ENCODE measurements at regions not wholly inside any gene's neighbourhood (a gene's known extent, or its start where the extent isn't known, plus 50 kb on each side); places are given as distances from the start of the nearest gene placed in this dataset.

DNA sequence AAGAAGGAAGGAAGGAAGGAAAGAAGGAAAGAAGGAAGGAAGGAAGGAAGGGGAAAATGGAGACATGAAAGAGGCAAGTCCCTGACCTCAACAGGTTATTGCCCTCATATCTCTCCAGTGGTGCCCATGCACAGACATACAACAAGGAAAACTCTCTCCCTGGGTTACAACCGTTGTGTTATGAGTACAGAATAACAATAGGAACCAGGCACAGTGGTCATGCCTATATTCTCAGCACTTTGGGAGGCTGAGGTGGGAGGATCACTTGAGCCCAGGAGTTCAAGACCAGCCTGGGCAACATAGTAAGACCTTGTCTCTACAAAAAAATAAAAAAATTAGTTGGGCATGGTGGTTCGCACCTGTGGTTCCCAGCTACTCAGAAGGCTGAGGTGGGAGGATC is 139.4 kb upstream of the HMGA2 start:
- H3K4me3 ChIP-seq (ENCODE audit: low read depth, low read length) = no peak overlapping the region
- TF ChIP-seq, protein P1, sequence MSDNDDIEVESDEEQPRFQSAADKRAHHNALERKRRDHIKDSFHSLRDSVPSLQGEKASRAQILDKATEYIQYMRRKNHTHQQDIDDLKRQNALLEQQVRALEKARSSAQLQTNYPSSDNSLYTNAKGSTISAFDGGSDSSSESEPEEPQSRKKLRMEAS (IDR thresholded peaks at IDR 0.05; ENCODE audit: low read depth, low read length) = no peak
- TF ChIP-seq, protein P2, sequence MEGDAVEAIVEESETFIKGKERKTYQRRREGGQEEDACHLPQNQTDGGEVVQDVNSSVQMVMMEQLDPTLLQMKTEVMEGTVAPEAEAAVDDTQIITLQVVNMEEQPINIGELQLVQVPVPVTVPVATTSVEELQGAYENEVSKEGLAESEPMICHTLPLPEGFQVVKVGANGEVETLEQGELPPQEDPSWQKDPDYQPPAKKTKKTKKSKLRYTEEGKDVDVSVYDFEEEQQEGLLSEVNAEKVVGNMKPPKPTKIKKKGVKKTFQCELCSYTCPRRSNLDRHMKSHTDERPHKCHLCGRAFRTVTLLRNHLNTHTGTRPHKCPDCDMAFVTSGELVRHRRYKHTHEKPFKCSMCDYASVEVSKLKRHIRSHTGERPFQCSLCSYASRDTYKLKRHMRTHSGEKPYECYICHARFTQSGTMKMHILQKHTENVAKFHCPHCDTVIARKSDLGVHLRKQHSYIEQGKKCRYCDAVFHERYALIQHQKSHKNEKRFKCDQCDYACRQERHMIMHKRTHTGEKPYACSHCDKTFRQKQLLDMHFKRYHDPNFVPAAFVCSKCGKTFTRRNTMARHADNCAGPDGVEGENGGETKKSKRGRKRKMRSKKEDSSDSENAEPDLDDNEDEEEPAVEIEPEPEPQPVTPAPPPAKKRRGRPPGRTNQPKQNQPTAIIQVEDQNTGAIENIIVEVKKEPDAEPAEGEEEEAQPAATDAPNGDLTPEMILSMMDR (IDR thresholded peaks at IDR 0.05; ENCODE audit: low read depth, low read length) = no peak
- TF ChIP-seq MYC (IDR thresholded peaks at IDR 0.05; ENCODE audit: low read depth, low read length) = no peak
- TF ChIP-seq POLR2A (IDR thresholded peaks at IDR 0.05; ENCODE audit: extremely low read depth, insufficient read length) = no peak
- no peak for DNase-seq (ENCODE audit: low read depth)

DNA sequence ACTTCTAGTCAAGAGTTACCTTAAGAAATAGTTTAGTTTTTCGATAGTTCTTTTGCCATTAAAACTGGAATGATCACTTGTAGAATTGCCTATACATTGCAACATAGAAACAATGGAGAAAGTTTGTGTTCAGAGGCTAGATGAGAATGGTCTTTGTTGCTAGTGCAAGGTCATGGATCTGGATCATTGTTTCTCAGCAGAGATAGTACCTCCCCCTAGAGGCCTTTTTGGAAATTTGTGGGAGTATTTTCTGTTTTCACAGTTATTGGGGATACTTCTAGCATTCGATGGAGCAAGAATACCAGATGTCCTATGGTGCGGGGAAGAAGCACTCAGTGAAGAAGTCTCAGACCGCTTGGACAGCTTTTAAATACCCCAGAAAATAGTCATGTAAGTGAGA is 138.8 kb upstream of the HMGA2 start:
- H3K4me3 ChIP-seq (ENCODE audit: low read depth, low read length) = no peak overlapping the region
- TF ChIP-seq MYC (IDR thresholded peaks at IDR 0.05; ENCODE audit: low read depth, low read length) (no peak), POLR2A (IDR thresholded peaks at IDR 0.05; ENCODE audit: extremely low read depth, insufficient read length) (no peak)
- TF ChIP-seq, protein P2 (IDR thresholded peaks at IDR 0.05; ENCODE audit: low read depth, low read length) = peak; percentile 50
- TF ChIP-seq, protein P1 (IDR thresholded peaks at IDR 0.05; ENCODE audit: low read depth, low read length) = no peak
- DNase-seq (ENCODE audit: low read depth) = peak; percentile 54

DNA sequence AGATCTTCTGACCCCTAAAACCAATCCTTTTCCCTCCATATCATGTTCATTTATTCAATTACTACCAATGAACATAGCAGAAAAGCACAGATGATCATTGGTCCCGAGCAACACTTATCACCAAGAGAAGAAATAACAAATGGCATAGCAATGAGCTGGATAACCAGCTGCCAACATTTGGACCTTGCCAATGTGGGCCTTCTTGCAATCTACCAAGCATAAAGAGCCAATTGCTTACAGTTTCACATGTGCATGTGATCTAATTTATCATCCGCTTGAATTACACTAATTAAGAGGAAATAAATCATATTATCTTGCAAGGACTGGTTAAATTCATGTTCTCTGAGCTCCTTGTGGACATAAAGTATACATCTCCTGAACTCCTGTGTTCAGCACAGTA is 134.8 kb upstream of the HMGA2 start:
- DNase-seq (ENCODE audit: low read depth) = no peak
- TF ChIP-seq, protein P2 (IDR thresholded peaks at IDR 0.05; ENCODE audit: low read depth, low read length) = no peak
- TF ChIP-seq MYC (IDR thresholded peaks at IDR 0.05; ENCODE audit: low read depth, low read length) (no peak), POLR2A (IDR thresholded peaks at IDR 0.05; ENCODE audit: extremely low read depth, insufficient read length) (no peak)

DNA sequence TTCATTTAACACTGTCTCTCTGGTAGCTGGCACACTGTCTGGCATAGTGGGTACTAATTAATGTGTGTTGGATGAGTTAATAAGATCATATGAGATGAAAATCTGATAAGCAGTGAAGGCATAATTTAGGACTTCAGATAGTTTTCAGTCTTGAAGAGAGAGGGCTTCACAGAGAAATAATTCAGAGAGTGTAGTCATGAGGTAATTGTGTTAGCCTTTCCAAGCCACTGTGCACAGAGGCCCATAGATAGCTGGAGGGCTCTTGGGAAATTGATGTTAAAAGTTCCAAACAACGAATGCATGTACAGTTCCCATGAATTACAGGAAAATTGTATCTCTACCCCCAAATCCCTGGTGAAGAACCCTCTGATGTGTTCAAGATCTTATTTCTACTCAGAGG is 133.8 kb upstream of the HMGA2 start:
- TF ChIP-seq, protein P2 (IDR thresholded peaks at IDR 0.05; ENCODE audit: low read depth, low read length) = no peak
- TF ChIP-seq MYC (IDR thresholded peaks at IDR 0.05; ENCODE audit: low read depth, low read length) = no peak
- TF ChIP-seq, protein P1 (IDR thresholded peaks at IDR 0.05; ENCODE audit: low read depth, low read length) = no peak
- no peak for TF ChIP-seq POLR2A (IDR thresholded peaks at IDR 0.05; ENCODE audit: extremely low read depth, insufficient read length)
- H3K4me3 ChIP-seq (ENCODE audit: low read depth, low read length) = no peak overlapping the region

More for the DNA sequence above, 134.8 kb upstream of the HMGA2 start:
- H3K4me3 ChIP-seq (ENCODE audit: low read depth, low read length) = no peak overlapping the region

DNA sequence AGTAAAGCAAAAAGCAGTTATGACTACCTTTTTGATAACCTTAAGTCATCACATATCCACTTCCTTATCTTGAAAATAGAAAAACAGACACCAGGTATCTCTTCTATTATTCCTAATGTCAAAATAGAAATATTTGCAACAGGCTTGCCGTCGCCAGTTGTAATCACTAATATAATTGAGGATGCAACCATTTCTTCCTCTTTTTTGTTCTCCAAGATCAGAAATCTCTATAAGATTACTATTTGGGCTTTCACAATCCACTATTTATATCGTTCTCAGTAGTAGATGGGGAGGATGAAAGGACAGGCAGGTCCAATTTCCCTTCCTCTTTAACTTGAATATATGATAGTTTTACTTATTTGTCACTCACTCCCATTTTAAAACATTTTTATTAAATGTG is 130.2 kb upstream of the HMGA2 start:
- DNase-seq (ENCODE audit: low read depth) = peak; percentile 7
- H3K4me3 ChIP-seq (ENCODE audit: low read depth, low read length) = no peak overlapping the region
- no peak for TF ChIP-seq MYC (IDR thresholded peaks at IDR 0.05; ENCODE audit: low read depth, low read length)
- TF ChIP-seq, protein P1 (IDR thresholded peaks at IDR 0.05; ENCODE audit: low read depth, low read length) = no peak
- TF ChIP-seq, protein P2 (IDR thresholded peaks at IDR 0.05; ENCODE audit: low read depth, low read length) = no peak

More for the DNA sequence above, 133.8 kb upstream of the HMGA2 start:
- no peak for DNase-seq (ENCODE audit: low read depth)
